Ovary (tissue), 3 donors: ENCODE measurements at regions not wholly inside any gene's neighbourhood (a gene's known extent, or its start where the extent isn't known, plus 50 kb on each side); places are given as distances from the start of the nearest gene placed in this dataset.

ENCODE experiments used
- CTCF ChIP-seq, 3 donors: fragments of 450-650 bp in 2 of 3; fragments of 200-600 bp in 1 of 3; IDR thresholded peaks; one replicate each; pipeline versions ENCODE4 v1.5.1 to v1.8.0; 2016 to 2022; ENCODE audit warnings: antibody characterized with exemption in 3 of 3, mild to moderate bottlenecking in 1 of 3
- EP300 ChIP-seq: sonication (generic); formaldehyde crosslinking; IDR thresholded peaks from one replicate; pipeline ENCODE4 v1.6.1; 2017; ENCODE audit warnings: antibody characterized with exemption
- donor health status: DM: no; HTN: no; CAD: no.

DNA sequence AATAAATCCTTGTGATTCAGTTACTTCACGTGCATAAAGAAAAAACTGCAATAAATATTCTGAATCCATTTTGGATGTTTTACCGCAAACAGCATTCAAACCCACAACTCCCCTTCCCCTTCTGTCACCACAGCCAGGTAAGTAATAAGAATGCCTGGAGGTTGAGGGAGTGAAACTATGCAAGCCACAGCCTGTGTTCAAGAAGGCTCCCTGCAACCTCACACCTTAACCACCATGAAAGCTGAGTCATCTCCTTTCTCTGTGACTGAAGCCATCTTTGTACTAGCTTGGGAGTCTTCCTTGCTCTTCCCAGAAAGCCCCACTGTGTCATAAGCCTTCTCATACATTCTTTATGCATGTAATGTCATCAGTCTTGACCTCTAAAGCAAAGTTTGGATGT is 297.0 kb upstream of the PUDP start:
- TF ChIP-seq CTCF (IDR thresholded peaks at IDR 0.05) (no peak), EP300 (no peak)
